ENCODE measurements at regions not wholly inside any gene's neighbourhood (a gene's known extent, or its start where the extent isn't known, plus 50 kb on each side); places are given as distances from the start of the nearest gene placed in this dataset.
"Not testable (repeated sequence)": the region's sequence is repeated elsewhere in the genome, so short reads cannot be mapped to it uniquely, and the experiment has no call there.

DNA sequence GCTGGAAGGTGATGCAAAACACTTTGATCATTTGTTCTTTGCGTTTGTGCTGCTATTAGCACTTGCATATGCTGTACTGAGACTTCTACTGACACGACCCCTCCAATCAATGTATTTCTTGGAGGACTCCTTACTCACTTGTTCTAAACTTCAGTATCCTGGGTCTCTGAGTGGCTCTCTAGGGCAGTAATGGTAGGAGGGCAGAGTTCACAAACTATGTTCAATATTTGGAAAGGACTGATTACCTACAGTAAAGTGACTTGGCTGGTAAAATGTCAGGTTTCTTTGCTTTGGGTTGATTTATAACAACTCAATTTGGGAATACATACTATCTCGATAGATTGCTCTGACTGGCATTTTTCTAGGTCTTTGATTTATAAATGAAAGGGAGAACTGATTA, 93.7 kb downstream of the TRIM43 start:
- no peak for DNase-seq (ENCODE audit: low read depth in 2 of 2)

DNA sequence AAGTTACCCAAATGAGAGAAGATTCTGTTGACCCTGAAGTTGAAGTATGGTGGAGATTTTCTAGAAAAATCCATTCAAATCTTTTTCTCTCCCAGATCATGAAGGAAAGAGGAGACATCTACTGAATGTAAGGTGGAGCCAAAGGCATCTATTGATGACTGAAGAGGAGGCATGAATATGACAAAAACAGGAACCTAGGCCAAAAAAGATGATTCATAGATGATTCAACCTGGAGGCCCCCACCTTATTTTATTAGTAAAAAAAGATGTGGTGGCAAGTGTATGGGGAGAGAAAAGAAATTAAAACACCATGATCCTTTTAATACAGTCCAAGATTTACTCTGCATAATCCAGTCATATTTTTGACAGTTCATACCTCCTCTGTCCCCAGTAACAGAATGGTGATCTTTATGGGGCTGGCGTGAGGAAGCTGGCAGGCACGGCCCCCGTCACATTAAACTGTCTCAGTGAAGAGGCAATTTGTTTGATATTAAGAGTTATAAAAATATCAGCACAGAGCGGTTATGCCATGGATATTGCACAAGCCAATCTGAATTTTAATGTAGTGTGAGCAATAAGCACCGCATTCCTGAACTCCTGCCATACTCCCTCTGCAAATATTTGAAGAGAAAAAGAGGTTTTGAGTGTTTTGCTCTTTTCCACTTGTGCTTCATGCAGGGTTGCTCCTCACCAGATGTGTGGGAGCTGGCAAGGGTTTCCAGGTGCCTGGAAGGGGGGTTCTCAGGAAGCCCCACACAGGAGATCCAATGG, 94.4 kb downstream of the TRIM43 start:
- not testable (repeated sequence) for DNase-seq (ENCODE audit: low read depth in 2 of 2)

DNA sequence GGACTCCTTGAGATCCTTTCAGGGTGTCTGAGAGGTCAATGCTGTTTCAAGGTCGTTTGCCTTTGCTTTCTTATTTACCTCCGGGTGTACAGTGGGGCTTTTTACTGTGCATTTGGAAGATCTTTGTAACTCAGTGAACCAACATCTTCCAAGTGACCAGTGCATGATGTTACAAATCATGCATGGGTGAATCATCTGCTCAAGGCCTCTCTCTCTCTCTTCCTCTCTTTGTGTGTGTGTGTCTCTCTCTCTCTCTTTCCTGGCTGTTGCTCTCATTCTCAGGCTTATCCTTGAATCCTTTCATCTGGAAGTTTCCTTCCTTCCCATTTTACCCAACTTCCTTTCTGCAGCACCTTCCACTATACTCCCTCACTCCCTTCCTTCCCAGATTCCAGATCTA, 96.1 kb downstream of the TRIM43 start:
- not testable (repeated sequence) for DNase-seq (ENCODE audit: low read depth in 2 of 2)

DNA sequence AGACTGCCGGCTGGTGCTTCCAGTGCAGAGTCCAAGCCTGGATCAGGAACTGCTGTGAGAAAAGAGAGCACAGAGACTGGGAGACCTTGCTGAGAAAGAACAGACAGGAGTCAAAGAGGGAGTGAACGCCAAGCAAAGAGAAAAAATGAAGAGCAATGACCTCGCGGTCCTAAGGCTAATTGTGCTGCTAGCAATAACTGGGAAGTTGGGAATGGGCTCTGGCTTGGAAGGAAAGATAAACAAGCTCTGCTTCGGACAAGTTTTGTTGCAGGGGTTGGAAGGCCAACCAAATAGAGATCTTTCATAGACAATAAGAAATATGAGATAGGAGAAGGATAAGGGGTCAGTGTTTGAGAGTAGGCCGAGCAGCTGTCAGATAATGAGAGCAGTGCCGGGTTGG, 99.4 kb downstream of the TRIM43 start:
- not testable (repeated sequence) for DNase-seq (ENCODE audit: low read depth in 2 of 2)

DNA sequence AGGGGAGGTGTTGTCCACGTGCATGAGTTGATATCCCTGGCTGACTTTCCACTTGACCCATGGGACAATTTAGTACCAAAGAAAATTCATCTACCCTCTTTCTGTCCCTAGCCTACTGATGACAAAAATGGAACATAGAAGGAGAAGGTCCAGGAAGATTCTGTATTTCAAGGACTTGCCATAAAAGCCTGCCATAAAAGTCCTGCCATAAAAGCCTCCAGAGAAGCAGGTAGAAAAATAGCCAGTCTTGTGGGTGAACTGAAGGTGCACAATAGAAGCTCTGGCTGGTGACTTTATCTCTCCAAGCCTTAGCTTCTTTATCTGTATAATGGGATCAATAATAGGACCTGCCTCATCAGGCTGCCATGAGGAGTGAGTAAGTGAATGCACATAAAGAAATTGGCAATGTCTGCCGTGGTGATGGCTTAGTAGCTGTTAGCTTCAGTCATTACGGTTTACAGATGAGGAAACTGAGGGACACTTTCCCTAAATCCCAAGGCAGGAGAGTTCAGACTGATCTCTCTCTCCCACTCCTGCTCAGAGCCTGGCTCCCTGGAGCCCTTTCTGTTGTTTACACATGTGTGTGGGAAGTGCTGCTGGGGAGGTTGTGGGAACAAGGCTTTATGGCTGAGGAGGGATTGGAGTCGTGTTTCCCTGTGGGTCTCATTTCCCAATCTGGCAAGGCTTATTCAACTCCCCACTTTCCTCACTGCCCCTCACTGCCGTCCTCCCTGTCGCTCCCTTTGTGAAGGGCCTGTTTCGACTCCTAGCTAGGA, 101.5 kb downstream of the TRIM43 start:
- DNase-seq (ENCODE audit: low read depth in 2 of 2): not testable (repeated sequence)

DNA sequence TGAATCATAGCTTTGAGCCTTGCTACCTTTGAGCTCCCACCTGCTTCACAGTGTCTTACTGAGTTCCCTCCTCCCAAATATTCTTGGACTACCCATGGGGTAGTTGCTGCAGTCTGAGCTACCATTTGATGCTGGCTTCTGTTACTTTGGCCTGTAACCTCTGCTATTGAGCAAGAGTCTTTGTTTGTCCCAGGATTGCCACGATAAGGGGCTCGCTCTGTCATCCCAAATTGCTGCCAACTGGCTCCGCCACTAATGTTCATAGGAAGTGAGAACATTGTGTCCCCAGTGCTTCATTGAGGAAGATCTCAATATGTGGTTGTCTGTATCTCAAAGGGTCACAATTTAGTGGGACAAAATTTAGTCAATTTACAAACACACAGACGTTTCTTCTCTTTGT, 103.8 kb downstream of the TRIM43 start:
- no peak for DNase-seq (ENCODE audit: low read depth in 2 of 2)

DNA sequence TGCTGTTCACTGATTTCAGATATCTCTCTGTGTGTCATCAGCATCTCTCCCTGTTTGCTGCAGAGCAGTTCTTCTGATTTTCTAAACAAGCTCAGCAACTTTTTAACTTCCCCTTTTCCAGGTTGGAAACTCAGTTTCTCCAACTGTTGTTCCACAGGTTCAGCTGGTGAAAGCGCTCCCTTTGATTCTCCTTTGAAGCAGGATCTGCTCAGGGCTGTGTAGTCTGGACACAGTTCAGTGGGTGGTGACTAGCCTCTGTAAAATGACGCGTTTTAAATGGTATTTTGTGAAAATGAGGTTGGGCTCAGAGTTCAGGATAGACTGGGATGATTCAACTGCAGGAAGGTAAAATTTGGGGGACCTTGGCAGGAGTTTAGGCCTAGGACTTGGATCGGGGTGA, 106.3 kb downstream of the TRIM43 start:
- no peak for DNase-seq (ENCODE audit: low read depth in 2 of 2)

DNA sequence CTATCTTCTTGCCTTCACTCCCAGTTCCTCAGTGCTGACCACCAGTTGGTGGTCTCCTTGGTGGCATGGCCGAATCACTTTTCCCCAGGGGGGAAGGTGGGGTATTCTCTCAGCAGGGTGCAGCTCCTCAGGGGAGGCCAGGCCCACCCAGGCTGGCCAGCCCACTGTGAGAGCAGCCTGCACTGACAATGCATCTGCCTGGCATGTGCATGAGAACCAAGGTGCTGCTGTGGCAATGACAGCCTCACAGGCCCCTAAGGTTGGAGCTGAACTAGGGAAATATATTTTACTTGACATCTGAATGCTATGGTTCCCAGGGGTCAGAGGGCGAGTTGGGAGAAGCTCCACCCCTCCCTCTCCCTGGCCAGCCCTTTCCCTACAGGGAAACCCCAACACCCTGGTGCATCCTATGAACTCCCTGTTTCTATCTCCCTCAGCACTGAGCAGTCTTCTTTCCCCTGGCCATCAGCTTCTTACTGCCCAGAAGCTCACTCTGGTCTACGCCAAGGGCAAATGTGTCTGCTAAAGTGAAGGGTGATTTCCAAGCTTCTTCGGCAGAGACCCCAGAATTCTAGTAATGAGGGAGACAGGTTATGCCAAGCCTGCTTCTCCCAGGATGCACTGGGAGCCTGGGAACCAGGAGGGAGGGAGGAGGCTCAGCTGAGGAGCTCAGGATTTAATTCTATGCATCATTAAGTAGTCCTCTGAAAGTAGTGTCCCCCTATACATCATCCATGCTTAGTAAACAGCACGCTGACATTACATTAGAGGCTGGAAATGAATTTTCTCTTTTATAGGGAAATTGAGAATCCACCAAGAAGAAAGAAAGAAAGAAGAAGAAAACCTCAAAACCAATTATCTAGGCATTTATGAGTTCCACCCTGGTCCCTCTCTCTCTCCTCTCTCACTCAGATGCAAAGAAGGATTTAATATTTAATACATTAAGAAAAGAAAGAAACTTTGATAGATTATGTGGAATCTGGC, 107.7 kb downstream of the TRIM43 start:
- DNase-seq (ENCODE audit: low read depth in 2 of 2): not testable (repeated sequence)

DNA sequence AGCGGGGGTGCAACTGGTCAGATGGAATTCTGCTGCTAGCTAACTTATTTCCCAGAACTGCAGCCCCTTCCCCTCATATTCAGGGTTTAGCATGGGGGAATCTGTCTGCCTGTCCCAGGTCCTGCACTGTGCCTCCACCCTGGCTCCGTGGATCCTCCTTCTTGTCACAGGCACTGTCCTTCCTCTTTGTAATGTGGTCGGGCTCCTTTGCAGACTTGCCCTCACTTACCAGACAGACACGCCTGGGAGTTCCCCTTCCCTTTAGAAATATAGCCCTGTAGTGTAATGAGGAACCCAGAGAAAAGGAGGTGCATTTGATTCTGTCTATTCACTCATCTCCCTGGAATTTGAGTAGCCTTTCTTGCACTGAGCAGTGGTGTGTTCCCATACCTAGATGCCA, 108.7 kb downstream of the TRIM43 start:
- DNase-seq (ENCODE audit: low read depth in 2 of 2): no peak

DNA sequence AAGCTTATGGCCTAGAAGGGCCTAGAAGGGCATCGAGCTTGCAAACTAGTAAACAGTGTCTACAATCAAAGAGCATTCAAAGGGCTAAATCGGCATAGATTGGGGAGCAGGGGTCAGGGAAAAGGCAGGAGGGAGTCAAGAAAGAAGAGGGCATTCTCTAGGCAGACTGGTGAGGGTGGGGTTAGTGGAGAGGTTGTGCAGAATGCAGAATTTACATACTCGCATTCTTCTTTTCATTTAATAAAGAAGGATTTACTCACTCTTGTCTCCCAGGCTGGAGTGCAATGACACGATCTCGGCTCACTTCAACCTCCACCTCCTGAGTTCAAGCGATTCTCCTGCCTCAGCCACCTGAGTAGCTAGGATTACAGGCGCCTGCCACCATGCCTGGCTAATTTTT, 110.7 kb downstream of the TRIM43 start:
- no peak for DNase-seq (ENCODE audit: low read depth in 2 of 2)

DNA sequence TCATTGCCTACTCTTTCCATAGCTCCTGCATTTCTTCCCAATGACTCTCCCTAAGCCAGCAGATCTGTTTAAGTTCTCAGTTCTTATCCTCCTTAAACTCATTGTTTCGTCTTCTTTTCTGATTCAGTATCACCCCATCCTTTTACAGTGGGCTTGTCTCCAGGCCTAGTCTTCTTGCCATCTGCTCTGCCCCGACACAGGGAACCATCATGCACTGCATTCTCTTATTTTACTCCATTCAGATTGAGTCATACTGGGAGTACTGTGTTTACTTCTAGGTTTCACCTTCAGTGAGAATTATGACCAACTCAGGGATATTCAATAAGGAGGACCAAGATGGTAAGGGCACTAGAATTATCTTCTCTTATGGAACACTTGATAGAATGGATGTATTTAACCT, 115.4 kb downstream of the TRIM43 start:
- DNase-seq (ENCODE audit: low read depth in 2 of 2): not testable (repeated sequence)

DNA sequence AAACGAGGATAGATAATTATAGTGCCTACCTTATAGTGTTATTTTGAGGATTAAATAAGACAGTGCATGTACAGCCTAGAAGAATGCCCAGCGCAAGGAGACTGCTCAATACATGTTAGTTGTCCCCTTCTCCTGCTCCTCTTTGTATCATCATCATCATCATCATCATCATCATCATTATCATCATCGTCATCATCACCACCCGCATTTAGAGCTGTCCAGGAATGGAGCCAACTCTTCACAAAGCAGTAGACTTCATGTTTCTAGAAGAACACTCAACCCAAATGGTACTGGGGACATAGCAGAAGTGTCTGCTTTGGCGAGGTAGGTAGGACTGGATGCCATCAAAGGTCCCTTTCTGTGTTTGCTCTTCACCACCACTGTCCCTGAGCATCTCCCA, 116.0 kb downstream of the TRIM43 start:
- no peak for DNase-seq (ENCODE audit: low read depth in 2 of 2)

DNA sequence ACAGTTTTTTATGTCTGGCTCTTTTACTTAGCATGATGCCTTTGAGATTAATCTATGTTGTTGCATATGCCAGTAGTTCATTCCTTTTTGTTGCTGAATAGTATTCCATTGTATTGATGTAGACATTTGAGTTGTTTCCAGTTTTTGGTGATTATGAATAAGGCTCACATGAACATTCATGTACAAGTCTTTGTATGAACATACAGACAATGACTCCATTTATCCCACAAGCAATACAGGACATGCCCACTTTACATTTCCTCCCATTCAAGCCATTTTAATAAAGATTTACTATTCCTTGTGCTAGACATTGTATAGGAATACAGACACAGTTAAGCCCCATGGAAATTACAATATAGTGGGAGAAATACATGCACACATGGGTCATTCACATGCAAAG, 118.0 kb downstream of the TRIM43 start:
- no peak for DNase-seq (ENCODE audit: low read depth in 2 of 2)

DNA sequence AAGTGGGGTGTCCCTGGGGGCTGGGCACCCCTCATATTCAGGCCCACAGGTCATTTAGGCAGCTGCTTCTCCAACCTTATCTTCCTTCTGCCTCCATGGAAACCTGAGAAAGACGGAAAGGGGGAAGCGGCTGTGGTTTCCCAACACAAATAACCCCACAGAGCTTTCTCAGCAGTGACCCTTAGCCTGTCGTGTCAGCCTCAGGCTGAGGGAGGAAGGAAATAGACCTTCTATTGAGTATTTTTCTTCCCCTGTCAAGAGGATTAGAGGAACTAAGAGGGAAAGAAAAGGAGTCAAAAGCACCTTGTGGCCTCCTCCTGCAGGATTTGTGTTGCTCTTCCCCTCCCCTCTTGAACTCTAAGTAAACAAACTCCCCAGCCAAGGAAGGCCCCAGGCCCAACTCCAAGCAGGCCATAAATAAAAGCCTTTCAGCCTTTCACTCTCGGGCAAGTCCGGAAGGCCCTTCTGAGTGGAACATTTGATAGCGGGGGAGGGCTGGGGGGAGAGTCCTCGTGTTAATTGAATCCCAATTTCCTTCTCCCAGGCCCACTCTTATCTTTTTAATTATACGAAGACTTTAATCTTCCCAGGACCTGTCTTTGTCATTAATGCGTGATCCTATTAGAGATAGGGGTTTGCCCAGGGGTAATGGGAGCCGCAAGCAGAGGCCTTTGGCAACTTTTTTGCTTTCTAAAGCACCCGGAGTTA, 121.8 kb downstream of the TRIM43 start:
- DNase-seq (ENCODE audit: low read depth in 2 of 2): not testable (repeated sequence)

DNA sequence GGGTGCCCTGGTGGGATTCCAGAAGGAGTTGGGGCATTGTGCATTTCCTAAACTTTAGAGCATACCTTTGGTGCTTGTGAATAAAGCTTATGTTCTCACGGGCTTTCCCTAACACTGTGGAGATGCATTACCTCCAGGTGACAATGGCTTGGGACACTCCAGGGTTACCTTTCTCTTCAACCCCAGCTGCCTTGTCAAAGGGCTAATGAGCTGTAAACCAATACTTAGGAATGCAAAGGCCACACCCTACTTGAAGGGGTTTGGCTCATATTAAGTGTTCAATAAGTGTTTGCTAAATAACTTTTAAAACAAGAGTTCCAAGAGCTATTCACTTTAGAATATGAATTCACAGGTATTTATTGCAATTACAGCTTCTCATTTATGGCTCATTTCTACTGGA, 122.6 kb downstream of the TRIM43 start:
- DNase-seq (ENCODE audit: low read depth in 2 of 2): not testable (repeated sequence)

DNA sequence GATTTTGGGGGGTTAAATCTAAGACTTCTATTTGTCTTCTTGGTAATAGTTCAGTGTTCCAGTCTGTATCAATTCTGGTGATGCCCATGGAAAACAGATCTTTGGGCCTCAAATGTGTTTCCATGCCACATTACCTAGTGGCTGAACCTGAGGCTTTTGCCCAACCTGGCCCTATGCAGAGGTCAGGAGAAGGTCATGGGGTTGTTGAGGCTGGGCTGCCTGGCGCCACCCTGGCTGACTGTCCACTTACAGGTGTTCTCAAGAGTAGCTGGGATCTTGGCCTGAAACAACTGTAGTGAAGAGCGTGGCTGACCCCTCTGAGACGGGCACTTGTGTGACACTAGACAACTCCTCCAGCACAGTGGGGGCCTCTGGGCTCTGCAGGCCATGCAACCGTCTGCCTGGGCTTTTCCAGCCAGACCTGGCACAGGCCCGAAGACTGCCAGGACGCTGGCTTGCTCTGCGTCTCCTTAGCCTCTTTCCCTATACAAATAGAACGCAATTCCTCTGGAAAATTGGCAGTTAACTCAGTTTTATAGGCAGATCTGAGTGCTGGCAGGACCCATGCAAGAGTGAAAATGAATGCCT, 127.8 kb downstream of the TRIM43 start:
- DNase-seq (ENCODE audit: low read depth in 2 of 2): no peak

DNA sequence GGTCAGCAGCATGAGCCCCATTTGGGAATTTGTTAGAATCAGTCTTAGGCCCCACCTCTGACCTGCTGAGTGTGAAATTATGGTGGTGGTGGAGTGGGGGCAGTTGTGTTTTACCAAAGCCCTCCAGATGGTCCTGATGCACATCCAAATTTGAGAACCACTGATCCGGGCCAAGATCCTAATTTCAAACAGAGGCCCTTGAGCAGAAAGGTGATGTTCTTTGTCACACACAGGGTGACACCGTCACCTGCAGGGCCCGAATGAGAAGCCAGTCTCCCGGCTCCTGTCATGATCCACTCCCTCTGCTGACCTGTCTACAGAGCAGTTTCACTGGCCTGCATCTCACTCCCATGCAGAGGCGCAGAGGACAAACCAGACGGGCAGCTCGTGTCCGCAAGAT, 129.9 kb downstream of the TRIM43 start:
- DNase-seq (ENCODE audit: low read depth in 2 of 2): no peak

DNA sequence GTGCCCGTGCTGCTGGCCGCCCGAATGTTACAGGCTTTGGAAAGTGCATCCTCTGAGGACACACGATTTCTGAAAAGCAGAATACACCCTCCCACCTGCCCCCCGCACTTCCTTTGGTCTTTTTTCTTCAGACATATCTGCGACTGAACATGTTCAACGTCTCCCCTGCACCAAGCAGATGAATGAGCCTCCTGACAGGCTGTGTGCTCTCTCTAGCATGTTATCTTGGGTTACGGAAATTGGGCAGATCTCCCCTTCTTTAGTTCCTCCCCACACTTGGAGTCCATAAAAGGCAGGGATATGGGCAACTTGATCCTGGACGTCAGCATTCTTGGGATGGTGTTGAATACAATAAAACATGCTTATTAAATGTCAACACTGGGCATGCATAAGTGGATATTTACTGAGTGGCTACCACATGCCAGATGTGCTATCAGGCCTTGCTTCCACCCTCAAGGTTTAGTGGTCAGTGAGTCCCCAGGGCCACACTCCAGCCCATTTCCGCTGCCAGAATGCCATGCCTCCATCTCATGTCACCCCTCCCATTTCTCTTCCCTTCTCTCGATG, 130.4 kb downstream of the TRIM43 start:
- no peak for DNase-seq (ENCODE audit: low read depth in 2 of 2)

DNA sequence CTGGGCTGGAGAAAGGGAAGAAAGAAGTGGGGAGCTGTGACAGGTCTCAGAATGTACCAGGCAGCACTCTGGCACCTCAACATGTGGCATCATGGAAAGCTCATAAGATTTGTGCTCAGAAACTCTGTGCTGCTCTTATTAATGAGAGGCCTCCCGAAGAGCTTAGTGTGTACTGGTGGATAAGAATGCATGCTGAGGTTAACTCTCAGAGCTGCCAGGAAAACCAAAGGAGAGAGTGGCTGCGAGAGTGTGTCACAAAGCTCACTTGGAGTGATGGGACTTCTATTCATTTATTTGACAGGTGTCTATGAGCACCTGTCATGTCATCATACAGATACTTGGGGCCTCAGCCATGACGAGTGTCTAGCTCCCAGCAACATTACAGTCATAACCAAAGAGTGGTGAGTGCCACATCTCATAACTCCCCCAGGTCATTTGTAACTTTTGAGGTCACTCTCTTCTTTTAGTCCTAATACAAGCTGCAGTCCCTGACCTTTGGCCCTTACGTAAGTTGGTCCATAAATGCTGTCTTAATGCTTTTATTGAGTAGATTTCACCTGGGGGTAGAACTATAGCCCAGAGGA, 131.9 kb downstream of the TRIM43 start:
- not testable (repeated sequence) for DNase-seq (ENCODE audit: low read depth in 2 of 2)

DNA sequence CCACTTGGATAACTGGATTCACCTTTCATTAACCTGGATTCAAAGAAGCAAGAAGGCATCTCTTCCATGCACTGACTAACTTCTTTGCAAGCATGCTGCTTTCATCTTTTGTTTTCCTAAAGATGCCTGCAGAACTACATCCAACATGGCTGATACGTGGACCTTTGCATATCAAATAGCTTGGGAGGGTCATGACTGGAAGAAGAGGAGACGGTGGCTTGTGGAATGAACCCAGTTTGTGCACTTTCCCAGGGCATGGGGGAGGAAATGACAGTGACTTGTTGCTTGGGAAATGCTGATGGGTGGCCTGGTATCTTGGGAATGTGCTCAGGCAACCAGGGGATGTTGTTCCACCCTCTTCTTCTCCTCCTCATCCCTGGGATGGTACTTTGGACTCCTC, 133.4 kb downstream of the TRIM43 start:
- DNase-seq (ENCODE audit: low read depth in 2 of 2): not testable (repeated sequence)
